ENCODE measurements at regions not wholly inside any gene's neighbourhood (a gene's known extent, or its start where the extent isn't known, plus 50 kb on each side); places are given as distances from the start of the nearest gene placed in this dataset.

- no peak for DNase-seq (ENCODE audit: low spot score)
- TF ChIP-seq CTCF (IDR thresholded peaks at IDR 0.05): no peak
- no peak for ATAC-seq (ENCODE audit: low FRiP score)
These were observed 165.2 kb upstream of the RBMS1 start for GRCh38 chr2:160658851-160659250.

GRCh38 chr2:160660741-160661140 lies 167.1 kb upstream of the RBMS1 start:
- ATAC-seq (ENCODE audit: low FRiP score): no peak
- DNase-seq (ENCODE audit: low spot score): no peak
- TF ChIP-seq CTCF (IDR thresholded peaks at IDR 0.05): no peak

- ATAC-seq (ENCODE audit: low FRiP score): no peak
- no peak for DNase-seq (ENCODE audit: low spot score)
- no peak for TF ChIP-seq CTCF (IDR thresholded peaks at IDR 0.05)
These were observed 171.1 kb upstream of the RBMS1 start for GRCh38 chr2:160664603-160665140.

GRCh38 chr2:160666154-160667060 lies 172.8 kb upstream of the RBMS1 start:
- DNase-seq (ENCODE audit: low spot score): no peak
- peak; percentile 93 for ATAC-seq (ENCODE audit: low FRiP score)
- no peak for TF ChIP-seq CTCF (IDR thresholded peaks at IDR 0.05)

GRCh38 chr2:160667811-160668210 lies 174.2 kb upstream of the RBMS1 start:
- no peak for TF ChIP-seq CTCF (IDR thresholded peaks at IDR 0.05)
- no peak for ATAC-seq (ENCODE audit: low FRiP score)
- DNase-seq (ENCODE audit: low spot score): no peak

GRCh38 chr2:160670618-160671017 lies 177.0 kb upstream of the RBMS1 start:
- ATAC-seq (ENCODE audit: low FRiP score): no peak
- TF ChIP-seq CTCF (IDR thresholded peaks at IDR 0.05): no peak
- DNase-seq (ENCODE audit: low spot score): no peak

- ATAC-seq (ENCODE audit: low FRiP score) (no peak), DNase-seq (ENCODE audit: low spot score) (no peak)
- no peak for TF ChIP-seq CTCF (IDR thresholded peaks at IDR 0.05)
These were observed 178.6 kb upstream of the RBMS1 start for GRCh38 chr2:160672211-160672610.

Data from omental fat pad (tissue), 3 donors.